ENCODE measurements at regions not wholly inside any gene's neighbourhood (a gene's known extent, or its start where the extent isn't known, plus 50 kb on each side); places are given as distances from the start of the nearest gene placed in this dataset.

DNA sequence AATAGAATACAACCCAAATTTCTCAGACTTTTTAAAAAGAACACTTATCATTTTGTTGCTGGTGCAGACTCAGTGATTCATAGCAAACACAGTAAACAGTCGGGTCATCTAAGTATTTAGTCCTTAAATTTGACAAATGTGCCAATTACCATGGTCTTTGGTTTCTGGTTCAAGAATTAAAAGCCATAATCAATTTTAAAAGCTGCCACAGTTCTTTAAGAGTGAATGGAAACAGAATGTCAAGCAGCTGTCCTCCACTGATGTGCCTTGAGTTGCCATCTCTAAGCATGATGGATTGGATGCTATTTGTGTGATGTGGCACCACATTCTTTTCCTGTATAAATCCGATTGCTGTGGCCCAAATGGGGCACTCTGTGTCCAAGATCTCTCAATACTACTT is 67.2 kb upstream of the MLIP start:
- H3K4me3 ChIP-seq (ENCODE audit: extremely low read depth in 1 of 4, insufficient read depth in 2 of 4, low read depth in 3 of 4, low read length in 4 of 4), result no peak overlapping the region
- H3K4ac ChIP-seq (replicated peaks; ENCODE audit: insufficient read length, low read depth, low read length), result no peak overlapping the region
- H3K9me3 ChIP-seq (ENCODE audit: insufficient read depth in 2 of 2, low read depth in 1 of 2, low read length in 1 of 2), result no peaks in the 10 kb centered on the region
- no peak overlapping the region for H3K56ac ChIP-seq (replicated peaks; ENCODE audit: insufficient read length, low read depth, low read length)
- 89% methylated on average over 2 of the region's 2 CpGs; no CpG with 5 or more reads in 1 of the 2 experiments for WGBS, 2 experiments (ENCODE audit: extremely low coverage in 1 of 2, insufficient coverage in 1 of 2, insufficient read length in 1 of 2, insufficient replicate concordance in 2 of 2, low coverage in 1 of 2, low lambda C conversion rate in 2 of 2, missing lambda C conversion rate in 1 of 2)
- ChIA-PET POLR2A (ENCODE audit: partially characterized antibody) (no interaction called here), CTCF (ENCODE audit: partially characterized antibody) (interaction anchor here (1.2 kb wide), 1 partner anchor 57 kb away, joined by 3 read pairs; no protein-coding TSS in a partner anchor)
- H3K14ac ChIP-seq (ENCODE audit: insufficient read length), result no peak overlapping the region
- H2BK5ac ChIP-seq (ENCODE audit: low read depth, low read length), result no peak overlapping the region
- H3K23ac ChIP-seq (ENCODE audit: insufficient read length), result no peak overlapping the region
- DNase-seq (ENCODE audit: low read depth in 1 of 2, low spot score in 2 of 2) (no peak), FAIRE-seq (no peak)
- no peak overlapping the region for H3K27ac ChIP-seq (ENCODE audit: low read depth, low read length)
- H3K23me2 ChIP-seq (ENCODE audit: low read depth, low read length), result no peaks in the 10 kb centered on the region; the same call in 1 of the 2 replicates
- H4K91ac ChIP-seq (replicated peaks; ENCODE audit: insufficient read length, low read length), result no peak overlapping the region
- H2BK120ac ChIP-seq (replicated peaks; ENCODE audit: low read depth, low read length), result no peak overlapping the region
- H3K79me2 ChIP-seq (ENCODE audit: control insufficient read depth in 1 of 2, insufficient read depth in 2 of 2, low read length in 2 of 2), result no peaks in the 10 kb centered on the region
- H2AFZ ChIP-seq (ENCODE audit: low read length), result no peak overlapping the region
- H3K9ac ChIP-seq (replicated peaks in 1 of 4; ENCODE audit: extremely low read depth in 1 of 4, low read depth in 3 of 4, low read length in 3 of 4), result no peak overlapping the region
- no peak overlapping the region for H3K18ac ChIP-seq (ENCODE audit: extremely low read depth, low read length)
- H3K4me2 ChIP-seq (ENCODE audit: insufficient read depth in 1 of 2, low read depth in 2 of 2, low read length in 2 of 2), result no peak overlapping the region
- no peaks in the 10 kb centered on the region for H4K20me1 ChIP-seq (replicated peaks in 1 of 2; ENCODE audit: control insufficient read depth in 1 of 2, insufficient read depth in 2 of 2, low read length in 2 of 2)
- no peaks in the 10 kb centered on the region for H3K27me3 ChIP-seq (replicated peaks in 1 of 4; ENCODE audit: control insufficient read depth in 3 of 4, extremely low read depth in 1 of 4, insufficient read depth in 3 of 4, low read length in 3 of 4)
- no peaks in the 10 kb centered on the region for H3K79me1 ChIP-seq (ENCODE audit: low read depth, low read length)
- no peaks in the 10 kb centered on the region for H3K4me1 ChIP-seq (replicated peaks in 1 of 4; ENCODE audit: control insufficient read depth in 3 of 4, insufficient read depth in 4 of 4, low read length in 3 of 4)
- no peaks in the 10 kb centered on the region for H3K36me3 ChIP-seq (ENCODE audit: control insufficient read depth in 2 of 4, insufficient read depth in 4 of 4, low read length in 3 of 4)
- TF ChIP-seq CBX5 (IDR thresholded peaks at IDR 0.05; ENCODE audit: low read depth, low read length) (no peak), GTF2F1 (IDR thresholded peaks at IDR 0.05; ENCODE audit: borderline replicate concordance, low read depth, low read length) (no peak), EZH2 (IDR thresholded peaks at IDR 0.05; ENCODE audit: low read depth, low read length, severe bottlenecking) (no peak), PHF8 (conservative IDR thresholded peaks at IDR 0.05; ENCODE audit: low read depth, low read length) (no peak), MAFK (IDR thresholded peaks at IDR 0.05; ENCODE audit: low read depth, low read length) (no peak), RBBP5 (IDR thresholded peaks at IDR 0.05; ENCODE audit: borderline replicate concordance, low read depth, low read length) (no peak), SP4 (IDR thresholded peaks at IDR 0.05; ENCODE audit: low read length) (no peak), BRCA1 (IDR thresholded peaks at IDR 0.05; ENCODE audit: low read depth, low read length) (no peak), KDM5A (IDR thresholded peaks at IDR 0.05; ENCODE audit: low read length) (no peak), HDAC6 (IDR thresholded peaks at IDR 0.05; ENCODE audit: low read depth, low read length) (no peak), TEAD4 (IDR thresholded peaks at IDR 0.05; ENCODE audit: low read depth, low read length) (no peak), CHD2 (IDR thresholded peaks at IDR 0.05; ENCODE audit: low read length) (no peak), EP300 (IDR thresholded peaks at IDR 0.05; ENCODE audit: borderline replicate concordance in 1 of 2, low read depth in 2 of 2, low read length in 2 of 2) (no peak), BACH1 (IDR thresholded peaks at IDR 0.05; ENCODE audit: low read length) (no peak), CREB1 (IDR thresholded peaks at IDR 0.05) (no peak), POLR2AphosphoS5 (IDR thresholded peaks at IDR 0.05; ENCODE audit: low read depth, low read length) (no peak), GABPA (IDR thresholded peaks at IDR 0.05; ENCODE audit: borderline replicate concordance, insufficient read depth, low read length) (no peak)
- no peak overlapping the region for H2AK5ac ChIP-seq (ENCODE audit: low read depth, low read length)
- no peak overlapping the region for H4K5ac ChIP-seq (ENCODE audit: insufficient read length, low read depth, low read length)
- no peak overlapping the region for H2BK20ac ChIP-seq (ENCODE audit: low read length)
- no peak overlapping the region for H2BK12ac ChIP-seq (ENCODE audit: low read depth, low read length)
- no peak overlapping the region for H4K8ac ChIP-seq (ENCODE audit: extremely low read depth, insufficient read depth, low read length)
- no peak overlapping the region for H2BK15ac ChIP-seq (ENCODE audit: low read length)

Measured in H1 (cell line).